ENCODE measurements at regions not wholly inside any gene's neighbourhood (a gene's known extent, or its start where the extent isn't known, plus 50 kb on each side); places are given as distances from the start of the nearest gene placed in this dataset.

DNA sequence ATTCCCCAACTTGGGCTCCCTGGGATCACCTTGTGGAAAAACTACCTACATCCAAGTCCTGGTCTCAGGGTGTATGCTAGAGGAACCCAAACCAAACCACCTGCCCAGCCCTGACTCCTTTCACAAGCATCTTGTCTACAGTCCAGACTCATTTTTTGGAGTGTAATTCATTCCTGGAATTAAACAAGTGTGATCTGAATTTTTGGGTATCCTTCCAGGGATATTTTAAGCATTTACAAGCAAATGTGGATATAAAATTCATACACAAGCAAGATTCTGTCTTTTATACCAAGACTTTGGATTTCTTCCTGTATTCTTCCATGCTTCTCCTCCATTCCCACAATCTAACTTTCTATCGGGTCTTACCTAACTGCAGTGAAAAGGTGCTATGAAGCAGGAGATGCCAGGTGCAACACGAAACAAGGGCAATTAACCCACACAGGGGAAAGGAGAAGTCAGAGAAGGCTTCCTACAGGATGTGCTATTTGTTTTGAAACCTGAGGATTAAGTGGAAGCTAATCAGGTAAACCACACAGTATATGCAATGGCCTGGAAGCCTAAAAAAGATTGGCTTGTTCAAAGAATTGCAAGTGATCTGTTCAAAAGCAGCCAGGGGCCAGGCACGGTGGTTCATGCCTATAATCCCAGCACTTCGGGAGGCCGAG, 417.2 kb upstream of the C16orf82 start:
- H3K4me3 ChIP-seq (ENCODE audit: low read depth, low read length): no peak overlapping the region
- TF ChIP-seq, protein P1, sequence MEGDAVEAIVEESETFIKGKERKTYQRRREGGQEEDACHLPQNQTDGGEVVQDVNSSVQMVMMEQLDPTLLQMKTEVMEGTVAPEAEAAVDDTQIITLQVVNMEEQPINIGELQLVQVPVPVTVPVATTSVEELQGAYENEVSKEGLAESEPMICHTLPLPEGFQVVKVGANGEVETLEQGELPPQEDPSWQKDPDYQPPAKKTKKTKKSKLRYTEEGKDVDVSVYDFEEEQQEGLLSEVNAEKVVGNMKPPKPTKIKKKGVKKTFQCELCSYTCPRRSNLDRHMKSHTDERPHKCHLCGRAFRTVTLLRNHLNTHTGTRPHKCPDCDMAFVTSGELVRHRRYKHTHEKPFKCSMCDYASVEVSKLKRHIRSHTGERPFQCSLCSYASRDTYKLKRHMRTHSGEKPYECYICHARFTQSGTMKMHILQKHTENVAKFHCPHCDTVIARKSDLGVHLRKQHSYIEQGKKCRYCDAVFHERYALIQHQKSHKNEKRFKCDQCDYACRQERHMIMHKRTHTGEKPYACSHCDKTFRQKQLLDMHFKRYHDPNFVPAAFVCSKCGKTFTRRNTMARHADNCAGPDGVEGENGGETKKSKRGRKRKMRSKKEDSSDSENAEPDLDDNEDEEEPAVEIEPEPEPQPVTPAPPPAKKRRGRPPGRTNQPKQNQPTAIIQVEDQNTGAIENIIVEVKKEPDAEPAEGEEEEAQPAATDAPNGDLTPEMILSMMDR (IDR thresholded peaks at IDR 0.05; ENCODE audit: control insufficient read depth, extremely low read depth, insufficient read depth): no peak
- DNase-seq (ENCODE audit: low read depth): no peak

DNA sequence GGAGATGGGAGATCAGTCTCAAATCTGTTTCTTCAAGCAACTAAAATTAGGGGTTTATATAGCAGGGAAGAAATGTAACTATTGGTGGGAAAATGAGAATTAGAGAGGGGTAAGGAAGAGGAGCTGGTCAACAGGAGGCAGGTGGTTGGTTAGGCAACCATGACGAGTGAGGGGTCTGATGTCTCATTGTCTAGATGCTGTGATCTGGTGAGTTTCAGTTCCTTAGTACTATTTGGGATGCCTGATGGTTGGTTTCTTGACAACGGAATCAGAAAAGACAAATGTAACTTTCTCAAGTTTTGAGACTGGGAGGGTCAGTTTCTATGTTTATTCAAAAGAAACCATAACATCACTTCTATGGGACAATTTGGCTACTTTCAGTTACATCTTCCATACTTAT, 415.3 kb upstream of the C16orf82 start:
- H3K4me3 ChIP-seq (ENCODE audit: low read depth, low read length): no peak overlapping the region
- TF ChIP-seq, protein P1 (IDR thresholded peaks at IDR 0.05; ENCODE audit: control insufficient read depth, extremely low read depth, insufficient read depth): no peak
- no peak for DNase-seq (ENCODE audit: low read depth)

DNA sequence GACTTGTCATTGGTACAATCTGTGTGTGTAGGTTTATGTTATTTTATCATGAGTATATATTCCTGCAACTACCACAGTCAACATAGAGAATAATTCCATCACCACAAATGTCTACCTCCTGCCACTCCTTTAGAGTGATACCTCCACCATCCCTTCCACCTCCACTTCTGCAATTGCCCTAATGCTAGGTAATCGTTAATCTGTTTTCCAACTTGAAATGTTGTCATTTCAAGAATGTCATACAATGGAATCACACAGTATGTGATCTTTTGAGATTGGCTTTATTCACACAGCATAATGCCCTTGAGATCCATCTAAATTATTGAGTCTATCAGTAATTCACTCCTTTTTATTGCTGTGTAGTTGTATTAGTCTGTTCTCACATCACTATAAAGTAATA, 414.8 kb upstream of the C16orf82 start:
- no peak overlapping the region for H3K4me3 ChIP-seq (ENCODE audit: low read depth, low read length)
- no peak for DNase-seq (ENCODE audit: low read depth)
- TF ChIP-seq, protein P1 (IDR thresholded peaks at IDR 0.05; ENCODE audit: control insufficient read depth, extremely low read depth, insufficient read depth): no peak

DNA sequence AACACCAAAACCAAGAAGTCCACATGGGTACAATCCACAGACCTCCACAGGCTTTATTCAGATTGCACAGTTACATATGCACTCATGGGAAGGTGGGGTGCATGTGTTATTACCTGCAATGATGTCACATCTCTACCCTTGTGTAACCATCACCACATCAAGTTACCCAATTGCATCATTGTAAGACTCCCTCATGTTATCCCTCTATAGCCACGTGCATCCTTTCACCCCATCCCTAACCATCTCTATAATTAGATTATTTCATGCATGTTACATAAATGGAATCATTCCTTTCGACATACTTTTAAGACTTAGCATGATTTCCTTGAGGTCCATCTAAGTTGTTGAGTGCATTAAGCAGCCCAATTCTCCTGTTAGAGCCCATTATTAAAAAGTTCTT, 408.2 kb upstream of the C16orf82 start:
- DNase-seq (ENCODE audit: low read depth): no peak
- TF ChIP-seq, protein P1 (IDR thresholded peaks at IDR 0.05; ENCODE audit: control insufficient read depth, extremely low read depth, insufficient read depth): no peak
- no peak overlapping the region for H3K4me3 ChIP-seq (ENCODE audit: low read depth, low read length)

DNA sequence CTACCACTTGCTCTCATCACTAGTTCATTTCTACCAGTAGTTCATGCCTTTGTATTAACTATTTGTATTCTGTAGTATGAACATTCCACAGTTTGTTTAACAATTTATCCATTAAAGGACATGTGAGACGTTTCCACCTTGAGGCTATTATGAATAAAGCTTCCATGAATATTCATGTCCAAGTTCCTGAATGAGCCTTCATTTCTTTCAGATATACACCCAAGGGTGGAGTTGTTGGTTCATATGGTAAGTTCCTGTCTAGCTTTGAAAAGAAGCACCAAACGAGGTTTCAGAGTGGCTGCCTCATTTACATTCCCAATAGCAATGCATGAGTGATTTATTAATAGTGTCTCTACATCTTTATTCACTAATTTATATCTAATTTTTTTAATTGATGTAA, 407.8 kb upstream of the C16orf82 start:
- no peak overlapping the region for H3K4me3 ChIP-seq (ENCODE audit: low read depth, low read length)
- no peak for DNase-seq (ENCODE audit: low read depth)
- TF ChIP-seq, protein P1 (IDR thresholded peaks at IDR 0.05; ENCODE audit: control insufficient read depth, extremely low read depth, insufficient read depth): no peak

DNA sequence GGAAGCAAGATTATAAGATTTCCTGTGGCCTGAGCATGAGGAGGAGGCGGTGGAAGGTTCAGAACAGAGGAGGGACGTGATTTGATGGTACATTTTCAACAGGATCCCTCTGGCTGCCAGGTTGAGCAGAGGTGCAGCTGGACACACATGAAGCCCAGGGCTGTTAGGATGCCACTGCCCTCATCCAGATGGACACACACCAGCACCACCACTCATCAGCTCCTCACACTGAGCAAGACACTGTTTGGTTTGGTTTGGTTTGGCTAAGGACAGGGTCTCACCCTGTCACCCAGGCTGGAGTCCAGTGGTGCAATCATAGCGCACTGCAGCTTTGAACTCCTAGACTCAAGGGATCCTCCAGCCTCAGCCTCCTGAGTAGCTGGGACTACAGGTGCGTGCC, 402.6 kb upstream of the C16orf82 start:
- H3K4me3 ChIP-seq (ENCODE audit: low read depth, low read length): no peak overlapping the region
- TF ChIP-seq, protein P1 (IDR thresholded peaks at IDR 0.05; ENCODE audit: control insufficient read depth, extremely low read depth, insufficient read depth): no peak
- no peak for DNase-seq (ENCODE audit: low read depth)
